ENCODE measurements at regions not wholly inside any gene's neighbourhood (a gene's known extent, or its start where the extent isn't known, plus 50 kb on each side); places are given as distances from the start of the nearest gene placed in this dataset.

- in situ Hi-C loops (cut with HindIII; ENCODE audit: low sequenced_read_pairs): no loop called here
Measured at GRCh38 chr6:16078064-16078463, 50.8 kb upstream of the MYLIP start.

- in situ Hi-C loops (cut with HindIII; ENCODE audit: low sequenced_read_pairs): no loop called here
Measured at GRCh38 chr6:16069671-16070070, 59.2 kb upstream of the MYLIP start.

- in situ Hi-C loops (cut with HindIII; ENCODE audit: low sequenced_read_pairs): no loop called here
Measured at GRCh38 chr6:16069222-16069621, 59.7 kb upstream of the MYLIP start.

DNA sequence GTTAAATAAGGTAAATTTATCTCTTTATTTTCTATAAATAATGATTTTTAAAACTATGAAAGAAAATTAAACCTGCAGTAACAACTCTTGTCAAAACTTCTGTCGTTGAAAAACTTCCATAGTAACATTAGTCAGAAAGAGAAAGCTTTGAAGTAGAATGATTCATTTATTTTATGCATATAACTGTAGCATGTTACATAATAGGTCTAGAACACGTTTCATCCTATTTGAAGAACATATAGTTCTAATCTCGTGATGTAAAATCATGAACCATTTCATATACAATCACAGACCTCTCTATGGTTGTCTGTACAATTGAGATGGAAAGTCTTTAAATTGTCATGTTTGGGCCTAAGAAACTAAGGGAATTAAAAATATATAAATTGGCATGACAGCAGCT is 61.3 kb upstream of the MYLIP start:
- in situ Hi-C loops (cut with HindIII; ENCODE audit: low sequenced_read_pairs): no loop called here

DNA sequence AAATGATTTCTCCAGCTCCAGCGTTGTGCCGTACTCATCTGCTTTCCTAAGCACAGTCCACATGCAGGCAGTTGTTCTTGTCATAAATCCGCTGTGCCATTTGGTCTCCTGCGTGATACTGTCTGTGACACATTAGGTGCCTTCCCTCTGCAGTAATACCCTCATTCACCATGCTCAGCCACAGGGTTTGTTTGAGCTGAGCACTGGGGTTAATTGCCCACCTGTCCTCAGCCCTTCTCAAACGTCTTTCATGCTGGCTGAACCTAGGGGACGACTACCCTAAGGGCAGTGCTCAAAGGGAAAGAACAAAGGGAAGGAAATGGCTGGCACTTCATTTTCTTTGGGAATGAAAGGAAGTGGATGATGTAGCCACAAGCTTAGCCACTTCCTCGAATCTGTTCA is 64.2 kb upstream of the MYLIP start:
- in situ Hi-C loops (cut with HindIII; ENCODE audit: low sequenced_read_pairs): no loop called here

GRCh38 chr6:16063580-16063979 is 65.3 kb upstream of the MYLIP start:
- in situ Hi-C loops (cut with HindIII; ENCODE audit: low sequenced_read_pairs): no loop called here

GRCh38 chr6:16061818-16062217 is 67.1 kb upstream of the MYLIP start:
- in situ Hi-C loops (cut with HindIII; ENCODE audit: low sequenced_read_pairs): no loop called here

- in situ Hi-C loops (cut with HindIII; ENCODE audit: low sequenced_read_pairs): no loop called here
Measured at GRCh38 chr6:16060039-16060438, 68.8 kb upstream of the MYLIP start.

DNA sequence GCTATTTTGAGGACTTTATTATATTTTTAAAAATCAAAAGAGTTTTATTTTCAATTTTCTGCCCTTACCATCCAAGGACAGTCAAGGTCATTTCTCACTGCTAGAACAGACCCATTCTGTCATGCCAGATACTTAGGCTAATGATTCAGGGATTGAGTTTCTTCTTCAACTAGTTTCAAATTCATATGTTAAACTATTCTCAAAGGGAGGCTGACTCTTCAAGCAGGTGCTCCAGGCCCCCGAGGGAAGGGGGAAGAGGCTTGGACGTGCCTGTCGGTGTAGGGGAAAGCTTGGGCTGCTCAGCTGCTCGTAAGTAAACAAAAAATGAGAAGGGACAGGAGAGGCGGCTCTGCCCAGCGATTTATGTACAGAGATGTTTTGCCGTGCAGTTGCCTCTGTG is 69.4 kb upstream of the MYLIP start:
- in situ Hi-C loops (cut with HindIII; ENCODE audit: low sequenced_read_pairs): no loop called here

GRCh38 chr6:16058929-16059345 is 69.9 kb upstream of the MYLIP start:
- in situ Hi-C loops (cut with HindIII; ENCODE audit: low sequenced_read_pairs): no loop called here

DNA sequence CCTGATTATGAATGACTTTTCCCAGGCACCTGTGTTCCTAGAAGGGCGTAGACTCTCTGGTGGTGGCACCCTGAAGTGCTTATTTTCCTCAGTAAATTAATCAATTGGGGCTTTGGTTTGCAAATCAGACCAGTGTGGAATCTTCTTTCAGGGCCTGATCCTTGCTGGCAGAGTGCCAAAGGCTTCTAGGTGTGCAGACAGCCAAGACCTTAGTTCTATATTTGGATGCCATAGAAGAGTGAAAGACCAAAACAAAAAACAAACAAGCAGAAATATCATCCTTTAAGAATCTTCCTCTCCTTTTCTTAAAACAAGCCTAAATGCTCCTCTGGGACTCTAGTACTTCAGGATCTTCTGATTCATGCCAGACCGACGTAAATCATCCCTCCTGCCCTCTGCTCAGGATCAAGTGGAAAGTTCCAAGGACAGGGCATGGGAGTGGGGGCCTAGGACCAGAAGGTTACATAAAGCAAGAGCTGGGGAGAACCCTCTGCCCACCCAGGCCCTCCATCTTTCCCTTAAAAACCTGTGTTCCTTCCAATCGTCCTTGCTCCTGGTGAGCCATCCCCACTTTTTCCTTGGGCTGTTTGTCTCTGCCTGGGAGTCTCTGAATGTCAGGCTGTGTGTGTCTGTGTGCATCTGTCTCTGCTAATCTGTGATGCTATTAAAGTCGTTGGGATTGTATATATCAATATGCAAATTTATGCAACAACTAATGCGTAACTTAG is 70.5 kb upstream of the MYLIP start:
- in situ Hi-C loops (cut with HindIII; ENCODE audit: low sequenced_read_pairs): no loop called here

- in situ Hi-C loops (cut with HindIII; ENCODE audit: low sequenced_read_pairs): no loop called here
Measured at GRCh38 chr6:16057446-16057845, 71.4 kb upstream of the MYLIP start.

DNA sequence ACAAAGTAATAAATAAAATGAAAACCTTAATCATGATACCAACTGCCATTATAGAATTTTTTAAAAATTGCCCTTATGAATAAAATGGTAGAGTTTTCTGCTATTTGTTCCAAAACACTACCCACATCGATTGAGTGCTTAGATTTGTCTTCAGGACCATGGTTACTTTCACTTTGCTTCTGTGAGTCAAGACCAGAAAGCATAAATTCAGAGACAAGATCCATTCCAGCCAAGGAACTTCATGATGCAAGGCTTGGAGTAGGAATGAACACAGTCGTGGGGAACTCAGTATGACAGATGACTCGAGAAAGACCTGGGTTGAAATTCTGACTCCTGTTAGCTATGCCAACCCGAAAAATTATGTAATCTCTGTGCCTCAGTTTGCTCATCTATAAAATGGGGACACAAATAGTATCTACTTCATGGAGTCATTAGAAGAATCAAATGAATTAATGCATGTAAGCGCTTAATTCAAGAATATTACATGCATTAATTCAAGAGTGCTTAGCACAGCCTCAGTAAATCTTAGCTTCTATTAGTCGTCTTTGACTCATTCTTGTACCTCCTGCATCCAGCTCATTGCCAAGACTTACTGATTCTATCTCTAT is 72.5 kb upstream of the MYLIP start:
- in situ Hi-C loops (cut with HindIII; ENCODE audit: low sequenced_read_pairs): no loop called here

DNA sequence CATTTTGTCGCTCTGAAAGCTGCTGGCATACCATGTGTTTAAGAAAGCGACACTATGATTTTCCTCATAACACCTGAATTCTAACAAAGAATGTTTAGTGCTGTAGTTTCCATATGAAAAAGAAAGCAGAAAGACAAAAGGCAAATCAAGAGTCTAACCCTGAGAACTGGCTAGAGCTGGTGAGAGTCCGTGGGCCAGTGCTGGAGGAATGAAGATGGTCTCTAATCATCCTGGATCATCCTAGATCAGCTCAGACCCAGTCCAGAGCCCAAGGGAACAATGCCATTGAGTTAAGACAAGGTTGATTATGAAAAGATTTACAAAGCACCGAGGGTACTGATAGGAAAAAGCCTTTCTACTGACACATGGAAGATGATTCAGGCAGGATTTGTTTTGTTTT is 73.0 kb upstream of the MYLIP start:
- in situ Hi-C loops (cut with HindIII; ENCODE audit: low sequenced_read_pairs): no loop called here

DNA sequence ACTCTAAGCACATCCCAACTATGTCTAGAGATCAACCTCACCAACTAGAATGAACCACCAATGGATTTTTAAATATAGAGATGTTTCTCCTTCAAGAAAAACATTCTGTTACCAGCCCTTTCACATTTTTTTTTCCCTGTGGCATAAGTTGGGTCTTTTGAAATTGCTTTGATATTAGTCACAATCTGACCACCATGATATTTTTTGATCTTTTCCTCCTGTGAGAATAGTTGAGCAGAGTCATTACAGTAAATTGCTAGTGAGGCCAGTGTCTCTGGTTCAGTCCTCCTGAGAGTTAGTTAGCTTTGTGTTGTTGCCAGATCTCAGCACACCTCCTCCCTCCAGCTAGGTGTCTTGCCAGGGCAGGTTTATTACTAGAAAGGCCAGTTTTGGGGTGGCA is 79.7 kb upstream of the MYLIP start:
- in situ Hi-C loops (cut with HindIII; ENCODE audit: low sequenced_read_pairs): no loop called here

DNA sequence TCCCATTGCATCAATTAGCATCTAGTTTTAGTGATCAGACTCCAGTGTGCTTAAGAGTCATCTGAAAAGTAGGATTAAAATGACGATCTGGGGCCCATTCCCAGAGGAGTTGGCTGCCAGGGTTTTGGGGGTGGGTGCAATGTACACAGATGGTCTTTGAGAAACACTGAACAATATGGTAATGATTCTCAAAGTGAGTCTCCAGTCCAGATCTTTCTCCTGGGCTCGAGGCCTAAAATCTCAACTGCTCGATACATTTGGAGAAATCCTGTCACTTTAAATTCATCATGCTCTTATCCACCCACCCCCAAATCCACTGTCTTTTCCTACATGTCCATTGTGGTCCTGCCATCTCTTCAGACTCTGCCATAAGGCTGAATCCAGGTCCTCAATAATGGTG is 80.7 kb upstream of the MYLIP start:
- in situ Hi-C loops (cut with HindIII; ENCODE audit: low sequenced_read_pairs): no loop called here

GRCh38 chr6:16047435-16047990 is 81.4 kb upstream of the MYLIP start:
- in situ Hi-C loops (cut with HindIII; ENCODE audit: low sequenced_read_pairs): no loop called here

GRCh38 chr6:16045238-16045637 is 83.6 kb upstream of the MYLIP start:
- in situ Hi-C loops (cut with HindIII; ENCODE audit: low sequenced_read_pairs): no loop called here

DNA sequence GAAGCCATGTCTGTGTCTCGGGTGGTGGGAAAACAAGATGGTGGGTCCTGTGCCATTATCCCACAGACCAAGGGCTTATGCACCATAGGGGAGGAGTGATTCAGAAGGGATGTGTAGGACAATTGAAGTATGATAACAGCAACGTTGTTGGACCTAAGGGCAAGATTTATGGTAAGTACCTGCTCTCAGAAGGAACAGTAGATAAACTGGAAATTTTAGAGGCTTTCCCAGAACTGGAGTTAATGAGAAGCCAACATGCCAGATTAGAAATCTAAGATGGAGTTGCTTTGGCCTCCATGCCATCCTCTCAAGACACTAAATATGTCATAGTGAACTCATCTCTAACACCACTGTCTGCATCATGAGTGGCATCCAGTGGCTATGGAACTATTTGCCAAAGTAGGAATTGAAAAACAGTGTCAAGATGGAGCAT is 84.7 kb upstream of the MYLIP start:
- in situ Hi-C loops (cut with HindIII; ENCODE audit: low sequenced_read_pairs): no loop called here

DNA sequence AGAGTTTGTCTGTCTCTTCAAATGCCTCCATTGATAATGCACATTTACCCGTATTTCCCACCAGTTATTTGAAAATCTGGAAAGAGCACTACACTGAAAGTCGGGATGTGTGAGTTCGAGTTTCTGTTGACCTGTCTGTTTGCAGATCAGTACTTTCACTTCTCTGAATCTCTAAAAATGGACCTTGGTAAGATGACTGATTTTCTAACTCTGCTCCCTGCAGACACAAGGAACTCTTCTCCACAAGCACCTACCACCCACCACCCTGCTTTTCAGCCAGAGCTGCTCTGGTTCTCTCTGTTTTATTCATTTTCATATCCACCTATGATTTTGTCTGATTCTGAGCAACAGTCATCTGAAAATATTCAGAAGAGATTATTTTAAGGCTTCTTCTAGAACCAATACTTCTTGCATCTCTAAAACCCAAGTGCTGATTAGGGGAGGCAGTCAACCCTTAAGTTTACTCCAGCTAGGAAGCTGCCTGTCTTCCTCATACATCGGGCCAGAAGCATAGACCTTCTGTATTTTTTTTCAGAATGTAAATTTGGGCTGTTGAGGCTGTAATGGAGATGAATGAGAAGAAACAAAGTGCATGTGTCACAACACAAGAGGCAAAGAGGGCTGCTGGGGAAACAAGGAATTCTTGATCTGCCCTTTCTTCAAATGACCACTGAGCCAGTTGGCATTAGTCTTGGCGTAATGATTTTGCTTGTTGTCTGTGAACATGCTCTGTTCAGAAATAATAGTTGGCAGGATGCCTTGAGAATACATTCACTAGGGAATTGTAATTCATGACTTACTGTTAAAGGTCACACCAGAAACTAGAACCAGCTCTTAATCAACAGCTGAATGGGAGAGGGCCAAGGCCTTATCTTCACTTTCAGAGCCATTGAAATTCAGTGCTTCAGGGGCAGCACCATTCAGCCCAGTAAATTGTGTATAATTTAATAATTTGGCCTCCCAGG is 85.4 kb upstream of the MYLIP start:
- in situ Hi-C loops (cut with HindIII; ENCODE audit: low sequenced_read_pairs): no loop called here

GRCh38 chr6:16042751-16043150 is 86.1 kb upstream of the MYLIP start:
- in situ Hi-C loops (cut with HindIII; ENCODE audit: low sequenced_read_pairs): no loop called here
